ENCODE measurements at regions not wholly inside any gene's neighbourhood (a gene's known extent, or its start where the extent isn't known, plus 50 kb on each side); places are given as distances from the start of the nearest gene placed in this dataset.
"Not testable (repeated sequence)": the region's sequence is repeated elsewhere in the genome, so short reads cannot be mapped to it uniquely, and the experiment has no call there.

GRCh38 chr4:164070625-164071024 lies 576.1 kb downstream of the TMA16 start:
- intact Hi-C loops (cut with micrococcal nuclease), result no loop called here

- intact Hi-C loops (cut with micrococcal nuclease), result no loop called here
These were observed 586.9 kb downstream of the TMA16 start for GRCh38 chr4:164081371-164081770.

GRCh38 chr4:164081801-164082200 lies 587.3 kb downstream of the TMA16 start:
- intact Hi-C loops (cut with micrococcal nuclease), result no loop called here

- intact Hi-C loops (cut with micrococcal nuclease), result no loop called here
These were observed 593.2 kb downstream of the TMA16 start for GRCh38 chr4:164087733-164088132.

- intact Hi-C loops (cut with micrococcal nuclease), result no loop called here
These were observed 601.0 kb downstream of the TMA16 start for GRCh38 chr4:164095313-164096110.

DNA sequence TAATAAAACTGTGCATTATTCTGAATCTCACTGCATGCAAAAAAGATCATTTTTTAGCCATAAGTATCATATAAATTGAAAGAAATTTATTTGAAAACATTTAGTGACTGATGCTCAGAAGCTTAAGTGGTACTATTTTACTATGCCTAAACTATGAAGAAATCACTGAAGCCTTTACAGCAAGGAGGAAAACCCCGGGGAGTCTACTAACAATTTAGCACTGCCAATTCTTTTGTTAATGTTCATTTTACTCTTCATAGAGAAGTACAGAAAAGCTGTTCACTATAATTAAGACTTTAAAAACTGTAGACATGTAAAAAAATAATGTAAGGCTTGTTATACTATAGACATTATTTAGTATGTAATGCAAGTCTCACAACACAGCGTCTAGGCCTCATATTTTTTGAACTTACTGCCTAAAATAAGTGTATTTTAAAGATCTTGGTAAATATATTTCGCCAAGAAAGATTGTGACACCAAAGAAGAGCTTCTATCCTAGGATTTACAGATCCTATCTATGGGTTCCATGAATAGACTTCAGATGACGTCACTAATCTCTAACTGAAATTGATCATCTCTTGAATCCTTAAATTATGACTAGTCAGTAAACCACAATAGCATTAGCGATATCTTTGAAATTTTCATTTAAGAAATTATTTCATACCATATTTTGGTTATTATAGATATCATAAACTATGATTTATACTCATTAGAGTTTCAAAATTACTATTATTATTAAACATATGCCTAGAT lies 602.5 kb downstream of the TMA16 start:
- intact Hi-C loops (cut with micrococcal nuclease), result no loop called here

GRCh38 chr4:164100741-164101365 lies 606.4 kb downstream of the TMA16 start:
- intact Hi-C loops (cut with micrococcal nuclease), result not testable (repeated sequence)

DNA sequence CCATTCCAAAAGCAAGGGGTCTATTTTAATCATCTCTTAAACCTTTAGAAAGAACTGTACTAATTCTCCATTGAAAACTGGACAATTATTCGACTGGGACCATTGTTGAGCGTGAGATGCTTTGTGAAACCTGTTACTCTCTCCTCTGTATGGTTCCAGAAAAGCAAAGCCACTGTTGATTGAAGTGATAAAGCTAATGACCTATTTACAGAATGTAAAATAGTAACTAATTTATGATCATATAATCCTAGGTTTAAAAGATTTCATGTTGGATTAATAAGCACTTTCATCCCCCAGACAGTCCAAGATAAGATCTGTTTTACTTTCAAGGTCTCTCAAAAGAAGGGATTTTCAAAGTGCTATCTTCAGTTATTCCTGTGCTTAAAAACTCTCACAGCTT lies 614.5 kb downstream of the TMA16 start:
- intact Hi-C loops (cut with micrococcal nuclease), result no loop called here

DNA sequence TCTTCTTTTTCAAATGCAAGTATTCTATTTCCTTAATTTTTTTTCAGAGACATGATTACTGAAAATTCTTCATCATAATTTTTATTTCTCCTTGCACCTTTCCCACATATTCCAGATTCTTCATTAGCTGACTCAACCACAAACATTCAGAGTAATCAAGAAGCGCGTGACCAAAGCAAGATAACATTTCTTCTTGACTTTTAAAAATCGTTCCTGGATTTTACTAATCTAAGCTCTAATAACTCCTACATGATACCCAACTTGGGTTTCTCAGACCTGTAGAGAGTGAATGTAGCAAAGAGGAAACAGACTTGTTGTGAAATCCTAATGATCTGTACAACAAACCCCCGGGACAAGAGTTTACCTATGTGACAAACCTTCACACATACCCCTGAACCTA lies 615.0 kb downstream of the TMA16 start:
- intact Hi-C loops (cut with micrococcal nuclease), result no loop called here

DNA sequence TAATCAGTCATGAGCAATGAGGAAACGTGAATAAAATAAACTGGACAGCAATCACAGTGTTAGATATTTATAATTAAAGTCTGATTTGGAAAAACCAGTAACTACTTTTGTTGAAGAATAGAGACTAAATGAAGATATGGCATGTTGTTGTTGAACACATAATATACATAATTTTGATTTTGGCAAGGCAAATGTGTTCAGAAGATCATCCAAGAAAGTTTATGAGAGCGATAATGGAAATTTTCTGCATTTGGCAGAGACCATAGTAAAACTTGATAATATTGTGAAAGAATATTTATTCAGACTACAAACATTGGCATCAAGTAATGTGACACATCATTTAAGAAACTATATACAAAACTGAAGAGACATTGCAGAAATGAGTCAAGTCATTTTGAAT lies 620.7 kb downstream of the TMA16 start:
- intact Hi-C loops (cut with micrococcal nuclease), result no loop called here

DNA sequence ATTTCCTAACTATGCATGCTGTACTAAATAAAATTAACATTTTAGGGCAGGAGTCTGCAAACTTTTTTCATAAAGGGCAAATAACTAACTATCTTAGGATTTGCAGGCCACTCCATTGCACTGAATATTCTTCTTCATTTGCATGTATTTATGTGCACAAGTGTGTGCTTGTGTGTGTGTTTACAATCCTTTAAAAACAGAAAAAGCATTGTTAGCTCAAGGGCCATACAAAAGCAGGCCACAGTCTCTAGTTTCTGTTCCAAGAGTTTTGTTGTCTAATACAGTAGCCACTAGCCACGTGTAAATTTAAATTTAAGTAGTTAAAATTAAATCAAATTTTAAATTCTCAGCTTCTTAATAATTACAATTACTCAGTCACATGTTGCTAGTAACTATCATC lies 621.8 kb downstream of the TMA16 start:
- intact Hi-C loops (cut with micrococcal nuclease), result no loop called here

DNA sequence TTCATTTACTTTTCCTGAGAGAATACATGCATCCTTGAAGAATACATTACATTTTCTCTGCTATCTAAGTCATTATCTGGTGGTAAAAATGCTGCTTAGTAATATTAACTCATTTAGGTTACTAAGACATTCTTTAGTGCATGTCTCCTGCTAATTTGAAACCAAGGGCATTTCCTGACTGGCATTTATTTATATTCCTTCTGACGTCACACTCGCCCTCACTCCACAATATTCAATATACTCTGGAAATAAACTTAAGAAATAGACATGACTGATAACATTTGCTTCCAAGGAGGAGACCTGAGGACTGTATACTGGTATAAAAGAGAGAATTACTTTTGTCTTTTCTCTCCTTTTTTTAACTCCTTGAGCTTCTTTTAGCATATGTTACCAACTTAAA lies 619.5 kb upstream of the SMIM31 start:
- intact Hi-C loops (cut with micrococcal nuclease), result no loop called here

DNA sequence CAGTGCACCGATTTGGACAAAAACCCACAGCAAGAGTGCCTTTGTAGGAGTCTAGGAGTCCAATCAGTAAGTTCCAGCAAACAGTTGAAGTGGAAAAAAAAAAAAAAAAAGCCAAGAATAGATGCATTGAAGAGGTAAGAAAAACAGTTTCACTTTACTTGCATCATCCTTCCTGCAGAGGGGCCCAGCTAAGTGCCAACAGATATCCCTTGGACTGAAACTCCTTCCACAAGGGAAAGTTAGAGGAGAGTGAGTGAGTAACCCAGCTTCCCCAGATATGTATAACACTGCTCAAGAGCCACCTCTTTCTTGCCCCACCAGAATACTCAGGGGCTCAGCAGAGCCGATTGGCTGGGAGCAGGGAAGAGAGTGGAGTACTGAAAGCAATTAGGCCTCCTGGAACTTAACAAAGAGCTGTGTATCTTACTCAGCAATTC lies 617.7 kb upstream of the SMIM31 start:
- intact Hi-C loops (cut with micrococcal nuclease), result no loop called here

DNA sequence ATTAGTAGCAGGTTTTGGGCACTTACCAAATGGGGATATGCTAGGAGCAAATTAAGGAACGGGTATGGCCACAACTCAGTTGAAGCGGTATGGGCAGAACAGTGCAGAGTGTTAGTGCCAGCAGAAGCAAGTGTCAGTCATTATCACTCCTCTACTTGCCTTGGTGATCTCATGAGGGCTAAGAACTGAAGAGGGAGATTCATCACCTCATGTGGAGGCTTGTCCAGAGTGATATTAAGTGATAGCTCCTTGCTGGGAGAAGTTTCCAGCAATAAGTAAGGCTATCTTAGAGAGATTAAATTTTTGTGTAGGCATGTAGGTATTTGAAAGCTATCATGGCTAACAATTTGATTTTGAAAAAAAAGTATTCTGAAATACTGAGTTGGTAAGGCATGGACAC lies 615.4 kb upstream of the SMIM31 start:
- intact Hi-C loops (cut with micrococcal nuclease), result no loop called here

DNA sequence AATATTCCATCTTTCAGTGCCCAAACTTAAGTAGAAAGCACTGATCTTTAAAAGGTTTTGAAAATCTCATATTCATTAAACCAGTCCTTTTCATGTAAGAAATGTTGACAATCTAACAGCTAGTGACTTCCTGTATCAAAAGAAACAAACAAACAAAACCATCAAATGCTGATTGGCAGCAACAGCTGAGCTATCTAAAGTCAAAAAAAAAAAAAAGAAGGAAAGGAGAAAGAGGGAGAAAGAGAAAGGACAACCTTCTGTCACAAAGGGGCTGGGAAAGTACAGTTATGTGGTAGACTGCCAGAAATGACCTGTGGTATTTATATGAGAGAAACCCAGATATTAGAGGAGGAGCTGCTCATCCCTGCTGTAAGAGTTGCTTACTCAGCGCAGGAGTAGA lies 614.6 kb upstream of the SMIM31 start:
- intact Hi-C loops (cut with micrococcal nuclease), result no loop called here

DNA sequence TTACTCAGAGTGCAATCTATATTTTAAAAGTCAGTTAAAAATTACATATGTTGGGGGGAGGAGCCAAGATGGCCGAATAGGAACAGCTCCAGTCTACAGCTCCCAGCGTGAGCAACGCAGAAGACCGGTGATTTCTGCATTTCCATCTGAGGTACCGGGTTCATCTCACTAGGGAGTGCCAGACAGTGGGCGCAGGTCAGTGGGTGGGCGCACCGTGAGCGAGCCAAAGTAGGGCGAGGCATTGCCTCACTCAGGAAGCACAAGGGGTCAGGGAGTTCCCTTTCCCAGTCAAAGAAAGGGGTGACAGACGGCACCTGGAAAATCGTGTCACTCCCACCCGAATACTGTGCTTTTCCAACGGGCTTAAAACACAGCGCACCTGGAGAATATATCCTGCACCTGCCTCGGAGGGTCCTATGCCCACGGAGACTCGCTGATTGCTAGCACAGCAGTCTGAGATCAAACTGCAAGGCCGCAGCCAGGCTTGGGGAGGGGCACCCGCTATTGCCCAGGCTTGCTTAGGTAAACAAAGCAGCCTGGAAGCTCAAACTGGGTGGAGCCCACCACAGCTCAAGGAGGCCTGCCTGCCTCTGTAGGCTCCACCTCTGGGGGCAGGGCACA lies 612.1 kb upstream of the SMIM31 start:
- intact Hi-C loops (cut with micrococcal nuclease), result not testable (repeated sequence)

DNA sequence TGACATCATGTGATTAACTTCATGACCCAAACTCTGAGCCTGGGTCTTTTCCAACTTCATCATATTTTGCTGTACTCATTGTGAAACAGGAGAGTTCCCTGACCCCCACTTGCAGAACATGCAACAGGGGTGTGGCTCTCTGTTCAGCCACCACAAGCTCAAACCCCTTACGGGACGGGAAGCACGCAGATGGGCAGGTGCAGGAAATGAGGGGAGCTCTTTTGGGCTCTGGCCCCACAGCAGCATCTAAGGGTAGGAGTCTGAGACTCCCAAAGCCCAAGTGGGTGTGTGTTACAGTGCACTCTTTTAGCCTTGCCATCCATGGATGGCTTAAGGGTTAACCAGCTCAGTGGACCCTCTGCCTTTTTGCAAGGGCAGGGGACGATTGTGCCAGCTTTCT lies 599.5 kb upstream of the SMIM31 start:
- intact Hi-C loops (cut with micrococcal nuclease), result no loop called here

GRCh38 chr4:164169591-164169990 lies 584.3 kb upstream of the SMIM31 start:
- intact Hi-C loops (cut with micrococcal nuclease), result no loop called here

- intact Hi-C loops (cut with micrococcal nuclease), result no loop called here
These were observed 576.8 kb upstream of the SMIM31 start for GRCh38 chr4:164177153-164177552.

- intact Hi-C loops (cut with micrococcal nuclease), result no loop called here
These were observed 576.2 kb upstream of the SMIM31 start for GRCh38 chr4:164177753-164178152.

- intact Hi-C loops (cut with micrococcal nuclease), result no loop called here
These were observed 565.7 kb upstream of the SMIM31 start for GRCh38 chr4:164188236-164188635.

- intact Hi-C loops (cut with micrococcal nuclease), result no loop called here
These were observed 561.1 kb upstream of the SMIM31 start for GRCh38 chr4:164192844-164193243.

All from T-helper 2 cell treated with Interferon-gamma antibody and Interleukin-4, amounts not matched to agents 100 ng/mL and 5 ng/mL, for 36 hours (primary cell).